ENCODE measurements at regions not wholly inside any gene's neighbourhood (a gene's known extent, or its start where the extent isn't known, plus 50 kb on each side); places are given as distances from the start of the nearest gene placed in this dataset.

DNA sequence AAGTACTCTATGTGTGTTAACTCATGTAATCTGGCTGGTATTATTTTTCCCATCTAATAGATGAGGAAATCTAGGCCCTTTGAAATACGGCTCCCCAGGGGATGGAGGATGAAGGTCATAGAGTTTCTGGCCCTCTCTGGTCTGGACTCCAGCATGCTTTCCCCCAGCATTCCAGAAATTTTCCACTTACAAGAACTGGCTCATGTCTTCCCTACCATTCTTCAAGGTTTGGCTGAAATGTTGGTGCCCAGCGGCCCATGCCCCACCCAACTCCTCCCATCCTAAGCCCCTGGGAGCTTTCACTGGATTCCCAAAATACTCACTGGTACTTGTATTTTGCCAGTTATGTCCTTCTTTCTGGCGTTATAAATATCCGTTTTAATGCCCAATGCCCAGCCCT lies 237.5 kb upstream of the NLRP1 start:
- no peak for DNase-seq

DNA sequence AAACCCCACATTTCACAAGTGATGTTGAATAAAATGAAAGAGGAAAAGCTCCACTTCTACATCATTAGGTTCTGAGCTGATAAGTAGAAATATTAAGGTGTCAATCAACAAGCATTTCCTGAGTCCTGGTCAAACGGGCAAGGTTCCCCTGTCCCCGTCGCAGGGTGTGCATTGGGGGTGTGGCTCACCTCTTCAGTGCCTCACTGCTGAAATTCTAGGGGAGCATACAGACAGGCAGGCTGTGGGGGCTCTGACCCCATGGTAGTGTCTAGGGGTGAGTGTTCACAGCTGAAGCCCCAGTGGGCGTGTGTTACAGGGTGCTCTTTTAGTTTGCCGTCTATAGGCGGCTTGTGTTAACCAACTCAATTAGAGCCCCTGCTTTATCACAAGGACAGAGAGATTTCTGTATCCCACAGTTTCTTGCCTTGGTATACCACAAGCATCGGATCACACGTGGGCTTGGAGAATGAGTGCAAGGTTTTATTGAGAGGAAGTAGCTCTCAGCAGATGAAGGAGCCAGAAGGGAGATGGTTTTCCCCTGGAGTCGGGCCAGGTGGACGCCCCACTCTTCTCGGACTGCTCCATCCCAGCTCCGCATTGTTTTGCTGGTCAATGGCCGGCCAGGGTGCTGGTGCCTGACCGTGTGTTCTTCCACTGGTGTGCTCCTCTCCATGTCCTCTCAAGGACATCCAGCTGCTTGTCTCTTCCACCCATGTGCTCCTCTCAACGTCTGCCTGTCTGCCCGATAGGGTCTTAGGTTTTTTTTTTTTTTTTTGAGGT lies 238.2 kb upstream of the NLRP1 start:
- no peak for DNase-seq

DNA sequence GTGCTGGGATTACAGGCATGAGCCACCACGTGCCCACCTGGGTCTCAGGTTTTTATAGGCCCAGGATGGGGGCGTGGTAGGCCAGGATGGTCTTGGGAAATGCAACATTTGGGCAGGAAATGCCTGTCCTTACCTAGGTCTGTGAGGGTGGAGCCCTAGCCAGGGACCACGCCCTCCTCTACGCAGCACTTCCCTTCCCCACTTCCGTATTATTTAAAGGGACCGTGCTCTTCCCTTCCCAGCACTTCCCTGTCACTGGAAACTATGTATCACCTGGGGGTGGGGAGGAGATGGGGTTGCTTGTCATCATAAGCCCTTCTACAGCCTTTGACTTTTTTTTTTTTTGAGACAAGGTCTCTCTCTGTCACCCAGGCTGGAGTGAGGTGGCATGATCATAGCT lies 238.9 kb upstream of the NLRP1 start:
- no peak for DNase-seq

GRCh38 chr17:5825717-5826330 lies 241.5 kb upstream of the NLRP1 start:
- no peak for DNase-seq

- no peak for DNase-seq
Observed at GRCh38 chr17:5826384-5826783, 242.1 kb upstream of the NLRP1 start.

DNA sequence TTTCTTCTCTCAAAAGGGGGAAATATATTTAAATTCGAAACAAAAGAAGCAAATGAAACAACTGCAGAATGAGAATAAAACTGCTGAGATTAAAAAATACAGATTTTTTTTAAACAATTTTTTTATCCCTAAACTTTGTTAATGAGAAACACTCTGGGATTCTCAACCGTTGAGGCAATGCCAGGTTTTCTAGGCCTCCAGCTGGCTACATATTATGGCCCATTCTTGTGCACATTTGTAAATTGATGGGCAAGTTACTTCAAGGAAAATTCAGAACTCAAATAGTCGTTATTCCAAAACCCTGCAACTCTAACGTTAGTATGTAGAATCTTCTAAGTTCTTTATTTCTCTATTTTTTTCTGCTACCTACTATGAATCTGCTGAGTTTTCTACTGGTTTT lies 239.3 kb upstream of the WSCD1 start:
- no peak for DNase-seq

GRCh38 chr17:5832886-5833285 lies 237.3 kb upstream of the WSCD1 start:
- no peak for DNase-seq

DNA sequence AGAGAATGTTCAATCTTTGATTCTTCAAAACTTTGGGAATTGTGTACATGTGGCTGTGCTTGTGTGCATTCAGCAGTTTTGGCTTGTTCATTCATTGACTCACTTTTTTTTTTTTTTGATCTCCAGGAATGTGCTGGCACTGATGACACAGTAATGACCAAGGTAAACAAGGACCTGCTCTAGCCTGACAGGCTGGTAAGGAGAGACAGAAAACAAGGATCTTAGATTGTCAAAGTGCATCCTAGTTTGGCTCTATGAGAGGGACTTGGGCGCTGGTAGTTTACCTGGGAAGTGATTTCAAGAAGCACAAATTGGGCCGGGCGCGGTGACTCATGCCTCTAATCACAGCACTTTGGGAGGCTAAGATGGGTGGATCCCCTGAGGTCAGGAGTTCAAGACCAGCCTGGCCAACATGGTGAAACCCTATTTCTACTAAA lies 233.1 kb upstream of the WSCD1 start:
- DNase-seq: no peak

DNA sequence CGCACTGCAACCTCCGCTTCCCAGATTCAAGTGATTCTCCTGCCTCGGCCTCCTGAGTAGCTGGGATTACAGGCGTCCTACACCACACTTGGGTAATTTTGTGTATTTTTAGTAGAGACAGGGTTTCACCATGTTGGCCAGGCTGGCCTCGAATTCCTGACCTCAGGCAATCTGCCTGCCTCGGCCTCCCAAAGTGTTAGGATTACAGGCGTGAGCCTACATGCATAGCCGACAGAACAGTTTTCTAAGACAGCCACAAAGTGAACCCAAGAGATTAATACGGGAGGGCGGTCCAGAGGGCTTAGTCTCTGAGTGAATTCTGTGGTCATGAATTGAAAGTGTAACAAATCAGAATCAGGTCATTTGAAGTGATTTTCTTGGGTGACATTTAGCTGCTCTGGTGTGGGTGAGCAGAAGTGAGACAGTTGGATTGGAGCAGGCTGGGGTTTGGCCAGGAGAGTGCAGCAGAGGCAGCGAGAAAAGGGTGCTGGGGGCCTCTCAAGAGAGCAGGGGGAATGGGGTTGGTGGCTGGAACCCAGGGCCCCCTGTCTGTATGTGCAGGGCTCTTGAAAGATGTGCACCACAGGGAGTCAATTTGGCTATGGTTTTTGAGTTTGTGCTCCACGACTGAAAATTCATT lies 231.4 kb upstream of the WSCD1 start:
- DNase-seq: no peak

DNA sequence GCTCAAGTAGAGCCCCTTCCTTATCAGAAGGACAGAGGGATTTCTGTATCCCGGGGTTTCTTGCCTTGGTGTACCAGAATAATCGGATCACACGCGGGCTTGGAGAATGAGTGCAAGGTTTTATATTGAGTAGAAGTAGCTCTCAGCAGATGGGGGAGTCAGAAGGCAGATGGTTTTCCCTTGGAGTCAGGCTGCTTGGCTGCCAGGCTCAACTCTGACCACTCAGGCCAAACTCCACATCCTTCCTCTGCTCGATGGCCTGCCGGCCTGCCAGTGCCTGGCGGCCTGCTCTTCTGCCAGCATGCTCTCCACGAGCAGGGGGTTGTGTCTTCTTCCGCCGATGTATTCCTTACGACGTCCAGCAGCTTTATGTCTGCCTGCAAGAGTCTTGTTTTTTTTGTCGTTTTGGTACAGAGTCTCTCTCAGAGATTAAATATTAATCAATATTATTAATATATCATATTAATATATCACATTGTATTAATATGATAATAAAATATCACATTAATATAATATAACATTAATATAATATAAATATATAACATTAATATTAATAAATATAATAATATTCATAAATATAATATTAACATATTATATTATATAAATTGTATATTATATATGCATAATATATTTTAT lies 229.2 kb upstream of the WSCD1 start:
- DNase-seq: no peak

- no peak for DNase-seq
Observed at GRCh38 chr17:5841862-5842261, 228.3 kb upstream of the WSCD1 start.

DNA sequence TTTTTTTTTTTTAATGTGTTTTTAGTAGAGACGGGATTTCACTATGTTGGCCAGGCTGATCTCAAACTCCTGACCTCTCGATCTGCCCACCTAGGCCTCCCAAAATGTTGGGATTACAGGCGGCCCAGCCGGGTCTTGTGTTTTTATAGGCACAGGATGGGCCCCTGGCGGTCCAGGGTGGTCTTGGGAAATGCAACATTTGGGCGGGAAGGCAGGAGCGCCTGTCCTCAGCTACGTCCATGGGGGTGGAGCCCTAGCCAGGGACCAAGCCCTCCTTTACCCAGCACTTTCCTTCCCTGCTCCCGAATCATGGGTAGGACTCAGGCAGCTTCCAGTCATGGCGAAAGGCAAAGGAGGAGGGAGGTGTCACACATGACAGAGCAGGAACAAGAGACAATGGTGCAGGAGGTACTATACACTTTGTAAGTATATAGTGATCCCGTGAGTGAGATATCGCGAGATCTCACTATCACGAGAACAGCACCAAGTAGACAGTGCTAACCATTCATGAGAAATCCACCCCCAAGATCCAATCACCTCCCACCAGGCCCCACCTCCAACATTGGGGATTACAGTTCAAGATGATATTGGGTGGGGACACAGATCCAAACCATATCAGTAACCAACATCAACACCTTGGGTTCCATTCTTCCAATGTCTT lies 226.7 kb upstream of the WSCD1 start:
- DNase-seq: no peak

GRCh38 chr17:5846001-5846400 lies 224.2 kb upstream of the WSCD1 start:
- no peak for DNase-seq

DNA sequence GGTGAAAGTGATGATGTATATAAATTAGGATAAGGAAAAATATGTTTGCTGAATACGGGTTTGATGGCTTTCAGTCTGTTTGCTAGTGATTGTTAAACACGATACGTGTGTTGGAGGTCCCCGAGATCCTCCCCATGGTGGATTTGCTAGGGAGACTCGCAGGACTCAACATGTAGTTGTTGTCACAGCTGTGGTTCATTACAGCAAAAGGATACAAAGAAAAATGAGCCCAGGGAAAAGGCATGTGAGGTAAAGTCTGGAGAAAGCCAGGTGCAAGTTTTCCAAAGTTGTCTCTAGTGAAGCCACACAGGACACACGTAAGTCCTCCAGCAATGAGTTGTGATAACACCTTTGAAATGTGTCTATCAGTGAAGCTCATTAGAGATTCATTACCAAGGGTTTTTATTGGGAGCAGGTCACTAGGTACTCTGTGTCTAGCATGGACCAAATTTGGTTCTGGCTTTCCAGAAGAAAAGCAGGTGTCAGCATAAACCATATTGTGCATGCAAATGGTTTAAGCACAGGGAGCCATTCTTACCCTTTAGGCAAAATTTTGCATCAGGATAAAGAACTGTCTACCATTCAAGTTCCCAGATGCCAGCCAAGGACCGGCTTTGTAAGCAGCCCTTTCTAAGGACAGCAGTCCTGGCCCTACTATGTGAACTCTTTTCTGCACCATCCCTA lies 215.2 kb upstream of the WSCD1 start:
- DNase-seq: no peak

- DNase-seq: no peak
Observed at GRCh38 chr17:5861246-5861645, 208.9 kb upstream of the WSCD1 start.

- DNase-seq: no peak
Observed at GRCh38 chr17:5861854-5862253, 208.3 kb upstream of the WSCD1 start.

DNA sequence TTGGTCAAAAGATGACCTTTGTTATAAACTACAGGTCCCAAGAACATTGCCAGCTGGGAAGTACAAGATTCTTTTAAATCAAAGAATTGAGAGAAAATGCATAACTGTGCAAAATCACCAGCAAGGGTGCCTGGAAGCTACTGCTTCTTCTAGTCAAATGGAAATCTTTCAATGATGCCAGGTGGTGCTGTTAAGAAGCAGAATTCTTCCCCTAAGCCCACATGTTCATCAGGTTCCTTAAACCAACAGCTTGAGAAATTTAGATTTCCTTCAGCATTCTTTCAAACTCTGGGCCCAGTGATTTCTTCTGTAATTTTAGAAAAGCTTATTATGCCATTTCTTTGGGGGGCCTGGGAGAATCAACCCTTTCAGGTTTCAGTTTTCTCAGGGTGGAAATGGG lies 207.8 kb upstream of the WSCD1 start:
- no peak for DNase-seq

- DNase-seq: no peak
Observed at GRCh38 chr17:5864741-5865657, 205.2 kb upstream of the WSCD1 start.

DNA sequence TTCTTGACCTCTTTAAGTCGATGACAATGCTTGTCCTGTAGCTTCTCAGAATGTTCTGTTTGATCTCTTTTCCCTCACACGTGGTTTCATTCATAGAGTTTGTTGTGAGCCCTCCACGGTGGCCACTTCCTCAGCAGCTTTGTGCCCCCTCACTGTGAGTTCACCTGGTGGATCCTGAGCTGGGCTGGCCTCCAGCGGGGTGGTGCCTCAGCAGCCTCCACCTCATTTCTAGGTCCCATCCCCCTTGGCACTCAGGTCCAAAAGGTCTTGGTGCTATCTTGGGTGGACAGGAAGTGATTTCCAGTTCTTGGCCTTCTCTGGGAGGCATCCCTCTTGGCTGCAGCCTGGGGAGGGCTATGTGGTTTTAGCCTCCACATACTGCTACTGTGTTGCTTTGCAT lies 203.2 kb upstream of the WSCD1 start:
- no peak for DNase-seq

GRCh38 chr17:5869041-5869745 lies 201.0 kb upstream of the WSCD1 start:
- no peak for DNase-seq
